ENCODE measurements at regions not wholly inside any gene's neighbourhood (a gene's known extent, or its start where the extent isn't known, plus 50 kb on each side); places are given as distances from the start of the nearest gene placed in this dataset.

- no peak overlapping the region for H3K14ac ChIP-seq (ENCODE audit: insufficient read length)
- H2BK15ac ChIP-seq (ENCODE audit: low read length), result no peak overlapping the region
- no peak overlapping the region for H3K18ac ChIP-seq (ENCODE audit: extremely low read depth, low read length)
- H2BK12ac ChIP-seq (ENCODE audit: low read depth, low read length), result no peak overlapping the region
- no peak overlapping the region for H3K23ac ChIP-seq (ENCODE audit: insufficient read length)
- H3K56ac ChIP-seq (replicated peaks; ENCODE audit: insufficient read length, low read depth, low read length), result no peak overlapping the region
- H2BK120ac ChIP-seq (replicated peaks; ENCODE audit: low read depth, low read length), result no peak overlapping the region
- no peaks in the 10 kb centered on the region for H3K4me1 ChIP-seq (replicated peaks in 1 of 4; ENCODE audit: control insufficient read depth in 3 of 4, insufficient read depth in 4 of 4, low read length in 3 of 4)
- no peaks in the 10 kb centered on the region for H3K79me1 ChIP-seq (ENCODE audit: low read depth, low read length)
- ChIA-PET POLR2A (ENCODE audit: partially characterized antibody) (interaction anchor here (1.4 kb wide), 1 partner anchor 19 kb away, joined by 3 read pairs; no protein-coding TSS in a partner anchor), CTCF (ENCODE audit: partially characterized antibody) (no interaction called here)
- no peak for FAIRE-seq
- H2AFZ ChIP-seq (ENCODE audit: low read length), result no peak overlapping the region
- no peaks in the 10 kb centered on the region for H3K27me3 ChIP-seq (replicated peaks in 1 of 4; ENCODE audit: control insufficient read depth in 3 of 4, extremely low read depth in 1 of 4, insufficient read depth in 3 of 4, low read length in 3 of 4)
- 66% methylated on average over 4 of the region's 4 CpGs; no CpG with 5 or more reads in 1 of the 2 experiments for WGBS, 2 experiments (ENCODE audit: extremely low coverage in 1 of 2, insufficient coverage in 1 of 2, insufficient read length in 1 of 2, insufficient replicate concordance in 2 of 2, low coverage in 1 of 2, low lambda C conversion rate in 2 of 2, missing lambda C conversion rate in 1 of 2)
- no peak overlapping the region for H4K5ac ChIP-seq (ENCODE audit: insufficient read length, low read depth, low read length)
- H2BK5ac ChIP-seq (ENCODE audit: low read depth, low read length), result no peak overlapping the region
- no peak overlapping the region for H3K4ac ChIP-seq (replicated peaks; ENCODE audit: insufficient read length, low read depth, low read length)
- H3K36me3 ChIP-seq (ENCODE audit: control insufficient read depth in 2 of 4, insufficient read depth in 4 of 4, low read length in 3 of 4), result no peaks in the 10 kb centered on the region
- no peaks in the 10 kb centered on the region for H3K23me2 ChIP-seq (ENCODE audit: low read depth, low read length)
- H3K27ac ChIP-seq (ENCODE audit: low read depth, low read length), result no peak overlapping the region
- H4K8ac ChIP-seq (ENCODE audit: extremely low read depth, insufficient read depth, low read length), result no peak overlapping the region
- H4K20me1 ChIP-seq (replicated peaks in 1 of 2; ENCODE audit: control insufficient read depth in 1 of 2, insufficient read depth in 2 of 2, low read length in 2 of 2), result no peaks in the 10 kb centered on the region
- H3K9ac ChIP-seq (replicated peaks in 1 of 4; ENCODE audit: extremely low read depth in 1 of 4, low read depth in 3 of 4, low read length in 3 of 4), result no peak overlapping the region
- H2AK5ac ChIP-seq (ENCODE audit: low read depth, low read length), result no peak overlapping the region
- DNase-seq (ENCODE audit: low read depth in 1 of 2, low spot score in 2 of 2), result no peak
- no peak overlapping the region for H4K91ac ChIP-seq (replicated peaks; ENCODE audit: insufficient read length, low read length)
- H2BK20ac ChIP-seq (ENCODE audit: low read length), result no peak overlapping the region
- H3K4me2 ChIP-seq (ENCODE audit: insufficient read depth in 1 of 2, low read depth in 2 of 2, low read length in 2 of 2), result no peak overlapping the region
- H3K4me3 ChIP-seq (ENCODE audit: extremely low read depth in 1 of 4, insufficient read depth in 2 of 4, low read depth in 3 of 4, low read length in 4 of 4), result no peak overlapping the region
- H3K79me2 ChIP-seq (ENCODE audit: control insufficient read depth in 1 of 2, insufficient read depth in 2 of 2, low read length in 2 of 2), result no peaks in the 10 kb centered on the region
- H3K9me3 ChIP-seq (ENCODE audit: insufficient read depth in 2 of 2, low read depth in 1 of 2, low read length in 1 of 2), result no peaks in the 10 kb centered on the region
- TF ChIP-seq ATF3 (IDR thresholded peaks at IDR 0.05; ENCODE audit: insufficient read depth, low read depth, low read length), result no peak
- TF ChIP-seq BACH1 (IDR thresholded peaks at IDR 0.05; ENCODE audit: low read length), result no peak
- no peak for TF ChIP-seq CHD2 (IDR thresholded peaks at IDR 0.05; ENCODE audit: low read length)
- TF ChIP-seq TEAD4 (IDR thresholded peaks at IDR 0.05; ENCODE audit: low read depth, low read length), result no peak
- no peak for TF ChIP-seq YY1 (IDR thresholded peaks at IDR 0.05; ENCODE audit: low read depth, low read length)
- TF ChIP-seq BCL11A (IDR thresholded peaks at IDR 0.05; ENCODE audit: low read depth in 2 of 2, low read length in 2 of 2), result no peak
- TF ChIP-seq EGR1 (IDR thresholded peaks at IDR 0.05; ENCODE audit: borderline replicate concordance, low read depth, low read length), result no peak
- no peak for TF ChIP-seq SIRT6 (IDR thresholded peaks at IDR 0.05; ENCODE audit: low read length)
- TF ChIP-seq CEBPB (IDR thresholded peaks at IDR 0.05; ENCODE audit: low read depth, low read length), result no peak
- no peak for TF ChIP-seq CBX5 (IDR thresholded peaks at IDR 0.05; ENCODE audit: low read depth, low read length)
- TF ChIP-seq CTCF (IDR thresholded peaks at IDR 0.05; ENCODE audit: control extremely low read depth in 1 of 3, insufficient read depth in 1 of 3, low read depth in 1 of 3, low read length in 3 of 3), result no peak
- TF ChIP-seq RFX5 (IDR thresholded peaks at IDR 0.05; ENCODE audit: borderline replicate concordance, low read depth, low read length), result no peak
Measured at GRCh38 chr3:94596887-94597566, 534.2 kb downstream of the NSUN3 start.

All from H1 (cell line).